H9 (cell line): ENCODE measurements at regions not wholly inside any gene's neighbourhood (a gene's known extent, or its start where the extent isn't known, plus 50 kb on each side); places are given as distances from the start of the nearest gene placed in this dataset.

Source experiments
- DNase-seq: peaks from one replicate; pipeline ENCODE4 v3.0.0-alpha.2; 2017
- H2AFZ ChIP-seq: one replicate; pipeline ENCODE4 v1.6.1; 2013; ENCODE audit warnings: mild to moderate bottlenecking, low read length, control low read depth, moderate library complexity
- H2AK5ac ChIP-seq: 2 replicates; pipeline ENCODE4 v1.6.1; 2013; ENCODE audit warnings: low read length, control low read depth, mixed read lengths; ENCODE audit not compliant: insufficient read length
- H2BK120ac ChIP-seq: one replicate; pipeline ENCODE4 v1.6.1; 2013; ENCODE audit warnings: low read depth, mild to moderate bottlenecking, low read length, control low read depth, inconsistent platforms; ENCODE audit not compliant: poor library complexity, severe bottlenecking
- H2BK12ac ChIP-seq: 2 replicates; pipeline ENCODE4 v1.6.1; 2013; ENCODE audit warnings: low read length, control low read depth, mixed read lengths, low read depth; ENCODE audit not compliant: insufficient read length
- H2BK15ac ChIP-seq: 2 replicates; pipeline ENCODE4 v1.6.1; 2013; ENCODE audit warnings: low read depth, low read length, control low read depth
- H2BK20ac ChIP-seq: one replicate; pipeline ENCODE4 v1.6.1; 2013; ENCODE audit warnings: low read depth, mild to moderate bottlenecking, low read length, control low read depth, inconsistent platforms; ENCODE audit not compliant: poor library complexity, severe bottlenecking
- H2BK5ac ChIP-seq: 2 replicates; pipeline ENCODE4 v1.6.1; 2013; ENCODE audit warnings: low read length, control low read depth, mixed read lengths; ENCODE audit not compliant: insufficient read length
- H3K14ac ChIP-seq: 2 replicates; pipeline ENCODE4 v1.6.1; 2013; ENCODE audit warnings: low read length, control low read depth; ENCODE audit not compliant: insufficient read depth
- H3K18ac ChIP-seq: 2 replicates; pipeline ENCODE4 v1.6.1; 2013; ENCODE audit warnings: low read depth, mild to moderate bottlenecking, mixed read lengths, low read length, control low read depth; ENCODE audit not compliant: insufficient read length
- H3K23ac ChIP-seq: 2 replicates; pipeline ENCODE4 v1.6.1; 2013; ENCODE audit warnings: low read length, control low read depth, mixed read lengths, low read depth; ENCODE audit not compliant: insufficient read length
- H3K23me2 ChIP-seq: 2 replicates; pipeline ENCODE4 v1.6.1; 2013; ENCODE audit warnings: low read depth, mild to moderate bottlenecking, mixed read lengths, low read length, control low read depth; ENCODE audit not compliant: insufficient read length, poor library complexity, severe bottlenecking
- H3K27ac ChIP-seq: 2 replicates; pipeline ENCODE4 v1.5.1; 2013; ENCODE audit warnings: low read length, control low read depth, mixed read lengths, low read depth; ENCODE audit not compliant: insufficient read length
- H3K27me3 ChIP-seq: 2 replicates; pipeline ENCODE4 v1.6.1; 2013; ENCODE audit warnings: low read length, control low read depth, inconsistent platforms; ENCODE audit not compliant: insufficient read depth
- H3K4ac ChIP-seq: 2 replicates; pipeline ENCODE4 v1.6.1; 2013; ENCODE audit warnings: low read depth, mild to moderate bottlenecking, control low read depth, inconsistent platforms, low read length, moderate library complexity
- H3K4me1 ChIP-seq: 2 replicates; pipeline ENCODE4 v1.6.1; 2013; ENCODE audit warnings: low read length, control low read depth, inconsistent platforms; ENCODE audit not compliant: insufficient read depth
- H3K4me2 ChIP-seq: 2 replicates; pipeline ENCODE4 v1.6.1; 2013; ENCODE audit warnings: low read length, control low read depth, mixed read lengths; ENCODE audit not compliant: insufficient read length, insufficient read depth
- H3K56ac ChIP-seq: 2 replicates; pipeline ENCODE4 v1.6.1; 2013; ENCODE audit warnings: low read depth, mild to moderate bottlenecking, mixed read lengths, low read length, control low read depth; ENCODE audit not compliant: insufficient read length
- H3K79me1 ChIP-seq: 2 replicates; pipeline ENCODE4 v1.6.1; 2013; ENCODE audit warnings: low read depth, mild to moderate bottlenecking, moderate library complexity, low read length, control low read depth, inconsistent platforms; ENCODE audit not compliant: insufficient read depth, poor library complexity, severe bottlenecking
- H3K79me2 ChIP-seq: 2 replicates; pipeline ENCODE4 v1.6.1; 2013; ENCODE audit warnings: low read length, control low read depth, inconsistent platforms; ENCODE audit not compliant: insufficient read depth
- H3K9ac ChIP-seq: 2 replicates; pipeline ENCODE4 v1.6.1; 2013; ENCODE audit warnings: low read length, control low read depth, mixed read lengths; ENCODE audit not compliant: insufficient read length; ENCODE audit errors: extremely low read depth
- H3K9me3 ChIP-seq: one replicate; pipeline ENCODE4 v1.6.1; 2013; ENCODE audit warnings: low read depth, low read length, inconsistent platforms; ENCODE audit not compliant: control insufficient read depth
- H3T11ph ChIP-seq: one replicate; pipeline ENCODE4 v1.6.1; 2013; ENCODE audit warnings: mild to moderate bottlenecking, low read length, control low read depth, inconsistent platforms
- H4K20me1 ChIP-seq: one replicate; pipeline ENCODE4 v1.6.1; 2013; ENCODE audit not compliant: control insufficient read depth, insufficient read length, insufficient read depth
- H4K5ac ChIP-seq: 2 replicates; pipeline ENCODE4 v1.6.1; 2013; ENCODE audit warnings: low read depth, mild to moderate bottlenecking, mixed read lengths, low read length, control low read depth; ENCODE audit not compliant: insufficient read length
- H4K8ac ChIP-seq: replicated peaks from 2 replicates; pipeline ENCODE4 v1.6.1; 2013; ENCODE audit warnings: low read length, control low read depth, mixed read lengths, low read depth; ENCODE audit not compliant: insufficient read length
- H4K91ac ChIP-seq: 2 replicates; pipeline ENCODE4 v1.6.1; 2013; ENCODE audit warnings: low read depth, mild to moderate bottlenecking, moderate library complexity, mixed read lengths, low read length, control low read depth; ENCODE audit not compliant: insufficient read length
- H3K27ac Mint-ChIP-seq, 3 experiments: 2 replicates in 2 of 3; 3 replicates in 1 of 3; pipeline ENCODE4 v1.8.0; 2020 to 2021; ENCODE audit warnings: mixed read lengths in 3 of 3, mild to moderate bottlenecking in 1 of 3, moderate library complexity in 1 of 3
- H3K27me3 Mint-ChIP-seq: 2 replicates; pipeline ENCODE4 v1.8.0; 2021; ENCODE audit warnings: low read depth, mild to moderate bottlenecking, moderate library complexity, mixed read lengths
- H3K36me3 Mint-ChIP-seq, 3 experiments: 2 replicates in 2 of 3; 3 replicates in 1 of 3; pipeline ENCODE4 v1.8.0; 2020 to 2021; ENCODE audit warnings: low read depth in 3 of 3, mixed read lengths in 3 of 3; ENCODE audit not compliant: insufficient read depth in 1 of 3
- H3K4me1 Mint-ChIP-seq, 2 experiments: 2 replicates each; pipeline ENCODE4 v1.8.0; 2020; ENCODE audit warnings: mixed read lengths in 2 of 2
- H3K4me3 Mint-ChIP-seq, 2 experiments: 2 replicates in 1 of 2; 3 replicates in 1 of 2; pipeline ENCODE4 v1.8.0; 2020 to 2021; ENCODE audit warnings: mild to moderate bottlenecking in 2 of 2, mixed read lengths in 2 of 2, moderate library complexity in 1 of 2
- H3K9me3 Mint-ChIP-seq, 2 experiments: 2 replicates in 1 of 2; 3 replicates in 1 of 2; pipeline ENCODE4 v1.8.0; 2020; ENCODE audit warnings: mild to moderate bottlenecking in 2 of 2, mixed read lengths in 2 of 2, moderate library complexity in 1 of 2
- CTCF ChIP-seq: fragments of 200-600 bp; sonication (generic); conservative IDR thresholded peaks from 3 replicates; pipeline ENCODE4 v1.8.0; 2021; ENCODE audit warnings: antibody characterized with exemption, mild to moderate bottlenecking
- WGBS: extraction: QIAGEN DNeasy Blood & Tissue Kit; methylation state at CpG from one replicate; pipeline ENCODE4 v1.1.7; 2013; ENCODE audit warnings: missing lambda C conversion rate, low lambda C conversion rate, mixed read lengths; ENCODE audit not compliant: insufficient read length; ENCODE audit errors: extremely low coverage; 5-methylcytosine and 5-hydroxymethylcytosine counted together

- H3T11ph ChIP-seq, result no peak overlapping the region
- no peak overlapping the region for H4K91ac ChIP-seq
- H3K79me1 ChIP-seq, result no peaks in the 10 kb centered on the region
- no peak overlapping the region for H2BK5ac ChIP-seq
- no peaks in the 10 kb centered on the region for H4K20me1 ChIP-seq
- Mint-ChIP-seq H3K36me3 (peaks cover 0 to 11% (median 8%) of the 10 kb centered on the region in 3 experiments; a peak in 2 of 7 replicates), H3K4me1 (peaks cover 2 to 5% of the 10 kb centered on the region in 2 experiments), H3K27ac (no peak overlapping the region), H3K4me3 (no peak overlapping the region), H3K27me3 (no peaks in the 10 kb centered on the region), H3K9me3 (peaks cover 10 to 17% of the 10 kb centered on the region in 2 experiments; a peak in 4 of 5 replicates)
- no peak overlapping the region for H3K4me2 ChIP-seq
- H4K5ac ChIP-seq, result no peak overlapping the region
- no peak overlapping the region for H2BK15ac ChIP-seq
- no peak overlapping the region for H2BK12ac ChIP-seq
- H3K27ac ChIP-seq, result no peak overlapping the region
- no peak overlapping the region for H2BK20ac ChIP-seq
- H3K9me3 ChIP-seq, result no peaks in the 10 kb centered on the region
- H2AFZ ChIP-seq, result no peak overlapping the region
- no peak for TF ChIP-seq CTCF
- no peak overlapping the region for H3K9ac ChIP-seq
- no peak overlapping the region for H2BK120ac ChIP-seq
- no peaks in the 10 kb centered on the region for H3K79me2 ChIP-seq
- DNase-seq, result no peak
- no peak overlapping the region for H3K14ac ChIP-seq
- H3K4ac ChIP-seq, result no peak overlapping the region
- no CpG with 5 or more reads among the region's 3 CpGs for WGBS
- H3K18ac ChIP-seq, result no peak overlapping the region
- no peaks in the 10 kb centered on the region for H3K23me2 ChIP-seq
- no peaks in the 10 kb centered on the region for H3K27me3 ChIP-seq
- 0 out of 2 replicates have a peak, but pooled peaks cover under 1% of the 10 kb centered on the region for H3K4me1 ChIP-seq
- no peak overlapping the region for H3K23ac ChIP-seq
- no peak overlapping the region for H4K8ac ChIP-seq
- H2AK5ac ChIP-seq, result no peak overlapping the region
- H3K56ac ChIP-seq, result no peak overlapping the region
Observed at GRCh38 chr2:123901256-123901655, 123.8 kb upstream of the CNTNAP5 start.
